ENCODE measurements at regions not wholly inside any gene's neighbourhood (a gene's known extent, or its start where the extent isn't known, plus 50 kb on each side); places are given as distances from the start of the nearest gene placed in this dataset.

GRCh38 chr2:64853894-64854293 is 135.3 kb upstream of the SLC1A4 start:
- TF ChIP-seq JUND (IDR thresholded peaks at IDR 0.05) (no peak), RAD21 (IDR thresholded peaks at IDR 0.05) (no peak), ATF3 (IDR thresholded peaks at IDR 0.05) (no peak), CTCF (IDR thresholded peaks at IDR 0.05; ENCODE audit: low read depth, low read length, missing input control) (no peak), MAX (IDR thresholded peaks at IDR 0.05) (no peak), TAF1 (conservative IDR thresholded peaks at IDR 0.05) (no peak), GABPA (IDR thresholded peaks at IDR 0.05 in 1 of 2, conservative IDR thresholded peaks at IDR 0.05 in 1 of 2) (no peak), YY1 (IDR thresholded peaks at IDR 0.05) (no peak), REST (IDR thresholded peaks at IDR 0.05) (no peak), RXRA (IDR thresholded peaks at IDR 0.05) (no peak)

Measured in liver (tissue), 3 donors.